ENCODE measurements at regions not wholly inside any gene's neighbourhood (a gene's known extent, or its start where the extent isn't known, plus 50 kb on each side); places are given as distances from the start of the nearest gene placed in this dataset.
A peak's percentile ranks its signal among the peaks of the same experiment; 100 is the strongest.

DNA sequence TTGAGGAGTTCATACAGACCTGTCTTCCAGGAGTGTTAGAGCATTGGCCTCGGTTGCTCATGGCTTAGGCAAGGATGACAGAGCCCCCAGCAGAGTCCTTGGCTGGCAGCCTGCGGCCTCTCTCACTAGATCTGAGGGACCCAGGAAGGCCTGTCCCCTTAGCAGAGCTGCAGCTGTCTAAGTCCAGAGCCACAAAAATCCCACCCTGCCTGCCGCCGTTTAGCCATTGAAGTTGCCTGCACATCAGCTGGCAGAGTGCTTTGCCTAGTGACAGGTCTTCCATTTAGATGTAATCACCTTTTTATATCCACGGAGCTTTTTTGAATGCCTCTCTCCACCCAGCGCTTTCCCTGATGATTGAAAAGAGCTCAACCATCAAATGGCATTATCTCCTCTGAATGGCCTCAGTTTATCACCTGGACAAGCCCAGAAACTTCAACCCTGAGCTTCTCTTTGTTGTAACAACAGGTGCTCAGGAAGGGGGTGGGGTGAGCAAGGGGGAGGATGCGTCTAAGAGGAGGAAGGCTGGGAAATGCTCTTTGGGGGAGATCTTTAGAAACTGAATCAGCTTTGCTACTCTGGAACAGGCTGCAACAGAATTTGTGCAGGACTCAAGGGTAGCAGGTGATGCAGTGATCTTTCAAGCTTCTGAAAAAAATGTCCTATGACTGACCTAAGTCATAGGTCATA, 71.9 kb downstream of the TNP1 start:
- no peak overlapping the region for H3K4me3 ChIP-seq (ENCODE audit: low read depth, low read length)
- TF ChIP-seq, protein P1, sequence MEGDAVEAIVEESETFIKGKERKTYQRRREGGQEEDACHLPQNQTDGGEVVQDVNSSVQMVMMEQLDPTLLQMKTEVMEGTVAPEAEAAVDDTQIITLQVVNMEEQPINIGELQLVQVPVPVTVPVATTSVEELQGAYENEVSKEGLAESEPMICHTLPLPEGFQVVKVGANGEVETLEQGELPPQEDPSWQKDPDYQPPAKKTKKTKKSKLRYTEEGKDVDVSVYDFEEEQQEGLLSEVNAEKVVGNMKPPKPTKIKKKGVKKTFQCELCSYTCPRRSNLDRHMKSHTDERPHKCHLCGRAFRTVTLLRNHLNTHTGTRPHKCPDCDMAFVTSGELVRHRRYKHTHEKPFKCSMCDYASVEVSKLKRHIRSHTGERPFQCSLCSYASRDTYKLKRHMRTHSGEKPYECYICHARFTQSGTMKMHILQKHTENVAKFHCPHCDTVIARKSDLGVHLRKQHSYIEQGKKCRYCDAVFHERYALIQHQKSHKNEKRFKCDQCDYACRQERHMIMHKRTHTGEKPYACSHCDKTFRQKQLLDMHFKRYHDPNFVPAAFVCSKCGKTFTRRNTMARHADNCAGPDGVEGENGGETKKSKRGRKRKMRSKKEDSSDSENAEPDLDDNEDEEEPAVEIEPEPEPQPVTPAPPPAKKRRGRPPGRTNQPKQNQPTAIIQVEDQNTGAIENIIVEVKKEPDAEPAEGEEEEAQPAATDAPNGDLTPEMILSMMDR (IDR thresholded peaks at IDR 0.05; ENCODE audit: low read depth, low read length, missing control alignments) = no peak
- DNase-seq (ENCODE audit: low read depth) = no peak
- in situ Hi-C loops (cut with HindIII; ENCODE audit: low sequenced_read_pairs) = no loop called here

DNA sequence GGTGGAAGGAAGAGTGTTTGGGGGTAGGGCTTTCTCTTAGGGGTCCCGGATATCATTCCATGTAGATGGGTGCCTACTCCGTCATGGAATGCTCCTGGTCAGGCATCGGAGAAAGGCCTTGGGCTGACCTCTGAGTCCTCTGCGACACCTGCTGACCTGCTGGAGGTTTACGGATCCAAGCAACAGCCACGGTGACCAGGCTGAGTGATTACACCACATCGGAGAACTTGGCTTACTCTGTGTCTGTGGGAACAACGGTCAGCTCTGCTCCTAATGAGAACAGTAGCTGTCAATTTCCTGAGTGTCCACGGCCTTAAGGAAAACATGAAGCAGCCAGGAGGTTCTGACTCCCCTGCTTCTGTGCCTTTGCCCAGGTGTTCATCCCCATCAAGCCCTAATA, 73.2 kb downstream of the TNP1 start:
- no peak for DNase-seq (ENCODE audit: low read depth)
- in situ Hi-C loops (cut with HindIII; ENCODE audit: low sequenced_read_pairs) = no loop called here
- H3K4me3 ChIP-seq (ENCODE audit: low read depth, low read length) = no peak overlapping the region

DNA sequence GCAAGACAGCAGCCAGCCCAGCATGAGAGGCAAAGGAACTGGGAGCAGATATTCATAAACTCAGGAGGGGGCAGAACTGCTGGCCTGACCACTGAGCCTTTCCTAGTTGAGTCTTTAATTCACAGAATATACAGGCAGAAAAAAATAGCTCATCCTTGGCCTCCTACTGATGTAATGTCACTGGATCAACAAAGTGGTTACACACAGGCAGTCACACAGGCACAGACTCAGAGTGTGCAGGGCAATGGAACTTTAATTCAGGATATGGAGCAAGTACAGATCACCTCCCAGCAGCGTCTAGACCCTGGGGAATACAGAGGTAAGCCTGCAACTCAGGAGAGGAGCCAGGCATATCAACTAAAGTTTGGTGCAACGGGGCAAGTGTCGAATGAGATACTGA, 75.4 kb downstream of the TNP1 start:
- in situ Hi-C loops (cut with HindIII; ENCODE audit: low sequenced_read_pairs) = no loop called here
- no peak for DNase-seq (ENCODE audit: low read depth)
- H3K4me3 ChIP-seq (ENCODE audit: low read depth, low read length) = no peak overlapping the region
- TF ChIP-seq, protein P1 (IDR thresholded peaks at IDR 0.05; ENCODE audit: low read depth, low read length, missing control alignments) = no peak

More for the DNA sequence above, 73.2 kb downstream of the TNP1 start:
- TF ChIP-seq, protein P1 (IDR thresholded peaks at IDR 0.05; ENCODE audit: low read depth, low read length, missing control alignments) = no peak

DNA sequence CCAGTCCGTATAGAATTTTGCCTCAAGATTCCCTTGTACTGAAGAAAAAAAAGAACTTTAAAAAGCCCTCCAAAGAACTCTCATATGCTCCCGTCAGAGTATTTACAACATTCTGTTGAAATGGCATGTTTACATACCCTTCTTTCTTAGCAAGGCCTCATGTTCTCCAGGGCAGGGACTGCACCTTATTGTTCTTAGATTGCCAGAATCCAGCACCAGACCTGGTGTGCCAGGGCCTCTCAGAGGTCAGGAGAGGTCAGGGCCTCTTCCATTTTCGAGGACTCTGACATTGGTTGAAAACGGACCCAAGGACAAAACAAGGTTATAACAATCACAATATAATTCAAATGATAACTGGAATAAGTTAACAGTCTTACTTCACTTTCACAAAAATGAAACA, 78.2 kb downstream of the TNP1 start:
- in situ Hi-C loops (cut with HindIII; ENCODE audit: low sequenced_read_pairs) = no loop called here
- no peak for DNase-seq (ENCODE audit: low read depth)
- TF ChIP-seq, protein P1 (IDR thresholded peaks at IDR 0.05; ENCODE audit: low read depth, low read length, missing control alignments) = no peak
- H3K4me3 ChIP-seq (ENCODE audit: low read depth, low read length) = no peak overlapping the region

DNA sequence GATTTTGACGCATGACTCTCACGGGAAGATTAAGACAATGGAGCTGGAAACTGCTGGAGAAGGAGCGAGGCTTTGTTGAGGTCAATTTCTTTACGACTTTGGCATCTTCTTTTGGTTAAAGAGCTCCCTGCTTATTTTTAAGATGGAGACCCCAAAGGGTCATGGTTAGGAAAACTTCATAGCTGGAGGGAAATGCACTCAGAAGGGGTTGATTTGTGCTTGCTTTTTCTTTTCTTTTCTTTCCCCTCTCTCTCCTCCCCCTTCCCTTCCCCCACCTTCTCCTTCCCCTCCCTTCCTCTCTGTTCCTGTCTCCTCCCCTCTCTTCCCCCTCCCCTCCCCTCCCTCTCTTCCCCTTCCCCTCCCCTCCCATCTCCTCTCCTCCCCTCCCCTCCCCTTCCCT, 79.0 kb downstream of the TNP1 start:
- no peak overlapping the region for H3K4me3 ChIP-seq (ENCODE audit: low read depth, low read length)
- in situ Hi-C loops (cut with HindIII; ENCODE audit: low sequenced_read_pairs) = no loop called here
- TF ChIP-seq, protein P1 (IDR thresholded peaks at IDR 0.05; ENCODE audit: low read depth, low read length, missing control alignments) = no peak
- DNase-seq (ENCODE audit: low read depth) = no peak

DNA sequence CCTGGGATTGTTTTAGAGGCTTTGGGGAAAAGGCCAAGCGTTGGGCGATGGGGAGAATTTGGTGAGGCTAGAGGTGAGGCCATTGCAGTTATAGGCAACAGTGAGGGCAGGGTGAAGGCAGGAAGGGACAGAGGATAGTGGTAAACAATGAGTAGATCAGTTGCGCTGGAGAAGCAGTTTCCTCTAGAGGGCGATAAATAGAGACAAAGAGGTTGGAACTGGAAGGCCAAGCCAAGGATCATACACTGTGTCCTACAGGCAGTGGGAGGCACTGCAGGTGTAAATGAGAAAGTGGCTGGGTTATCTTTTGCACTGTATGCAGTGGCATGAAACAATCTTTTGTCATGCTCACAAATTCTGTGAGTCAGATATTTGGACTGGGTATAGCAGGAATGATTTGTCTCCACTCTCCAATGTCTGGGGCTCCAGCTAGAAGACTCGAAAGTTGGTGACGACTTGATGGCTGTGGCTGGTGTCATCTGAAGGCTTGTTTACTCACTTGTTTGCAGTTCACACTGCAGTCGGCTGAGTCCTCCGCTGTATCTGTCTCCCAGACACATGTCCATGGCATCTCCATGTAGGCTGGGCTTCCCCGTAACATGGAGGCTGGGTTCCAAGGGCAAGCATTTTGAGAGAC, 82.1 kb downstream of the TNP1 start:
- H3K4me3 ChIP-seq (ENCODE audit: low read depth, low read length) = no peak overlapping the region
- no peak for DNase-seq (ENCODE audit: low read depth)
- TF ChIP-seq, protein P1 (IDR thresholded peaks at IDR 0.05; ENCODE audit: low read depth, low read length, missing control alignments) = peak; percentile 61
- in situ Hi-C loops (cut with HindIII; ENCODE audit: low sequenced_read_pairs) = no loop called here

All from astrocyte of the cerebellum (primary cell).